B cell (primary cell): ENCODE measurements at regions not wholly inside any gene's neighbourhood (a gene's known extent, or its start where the extent isn't known, plus 50 kb on each side); places are given as distances from the start of the nearest gene placed in this dataset.

Experiments used
- CTCF ChIP-seq: fragments of 200-600 bp; IDR thresholded peaks from one replicate; pipeline ENCODE4 v1.8.0; 2022; ENCODE audit warnings: antibody characterized with exemption, mild to moderate bottlenecking
- EZH2 ChIP-seq: IDR thresholded peaks from 2 replicates; pipeline ENCODE4 v1.6.1; 2012; ENCODE audit warnings: borderline replicate concordance, low read depth, mild to moderate bottlenecking, moderate library complexity, low read length; ENCODE audit not compliant: insufficient read depth, poor library complexity, severe bottlenecking

GRCh38 chr12:67790660-67791059 lies 142.1 kb downstream of the DYRK2 start:
- TF ChIP-seq CTCF = no peak
- TF ChIP-seq EZH2 = no peak
